ENCODE measurements at regions not wholly inside any gene's neighbourhood (a gene's known extent, or its start where the extent isn't known, plus 50 kb on each side); places are given as distances from the start of the nearest gene placed in this dataset.
"Not testable (repeated sequence)": the region's sequence is repeated elsewhere in the genome, so short reads cannot be mapped to it uniquely, and the experiment has no call there.

GRCh38 chr6:163862701-163863100 is 448.2 kb downstream of the QKI start:
- Mint-ChIP-seq H3K36me3 (no peaks in the 10 kb centered on the region), H3K4me3 (no peak overlapping the region), H3K27me3 (peaks cover 12 to 34% (median 23%) of the 10 kb centered on the region in 5 donors), H3K27ac (no peak overlapping the region), H3K9me3 (peaks cover 0 to 2% (median 0%) of the 10 kb centered on the region in 11 donors), H3K4me1 (peaks cover 0 to 6% (median 0%) of the 10 kb centered on the region in 7 donors)
- DNase-seq (no peak), ATAC-seq (no peak)
- ChIA-PET POLR2A (no interaction called here), CTCF (no interaction called here)
- no peaks in the 10 kb centered on the region for H3K4me1 ChIP-seq (ENCODE audit: control insufficient read depth in 2 of 2, insufficient read depth in 2 of 2, low read length in 2 of 2)
- no peak overlapping the region for H3K27ac ChIP-seq (ENCODE audit: low read depth, low read length)
- intact Hi-C loops (cut with micrococcal nuclease) = loop anchor here in 1 of 2 donors (1.0 kb wide), 1 partner anchor 10 kb away; no protein-coding TSS in a partner anchor
- H3K36me3 ChIP-seq (ENCODE audit: control insufficient read depth in 2 of 3, insufficient read depth in 3 of 3, low read length in 3 of 3) = no peaks in the 10 kb centered on the region
- no peaks in the 10 kb centered on the region for H3K9me3 ChIP-seq (ENCODE audit: control insufficient read depth in 2 of 3, low read length in 3 of 3)
- no peaks in the 10 kb centered on the region for H3K27me3 ChIP-seq (ENCODE audit: control insufficient read depth in 2 of 2, insufficient read depth in 2 of 2, low read length in 2 of 2)
- H3K4me3 ChIP-seq (ENCODE audit: low read length) = no peak overlapping the region

GRCh38 chr6:163861627-163862026 is 447.1 kb downstream of the QKI start:
- Histone ChIP-seq H3K27ac (ENCODE audit: low read depth, low read length) (no peak overlapping the region), H3K9me3 (ENCODE audit: control insufficient read depth in 2 of 3, low read length in 3 of 3) (no peaks in the 10 kb centered on the region), H3K36me3 (ENCODE audit: control insufficient read depth in 2 of 3, insufficient read depth in 3 of 3, low read length in 3 of 3) (no peaks in the 10 kb centered on the region), H3K27me3 (ENCODE audit: control insufficient read depth in 2 of 2, insufficient read depth in 2 of 2, low read length in 2 of 2) (no peaks in the 10 kb centered on the region), H3K4me3 (ENCODE audit: low read length) (no peak overlapping the region), H3K4me1 (ENCODE audit: control insufficient read depth in 2 of 2, insufficient read depth in 2 of 2, low read length in 2 of 2) (no peaks in the 10 kb centered on the region)
- Mint-ChIP-seq H3K9me3 (peaks cover 0 to 2% (median 0%) of the 10 kb centered on the region in 11 donors), H3K36me3 (no peaks in the 10 kb centered on the region), H3K4me1 (peaks cover 0 to 6% (median 0%) of the 10 kb centered on the region in 7 donors), H3K27ac (no peak overlapping the region), H3K27me3 (peaks cover 12 to 34% (median 29%) of the 10 kb centered on the region in 5 donors), H3K4me3 (no peak overlapping the region)
- CTCF ChIA-PET = no interaction called here
- POLR2A ChIA-PET = no interaction called here
- ATAC-seq (no peak), DNase-seq (no peak)
- intact Hi-C loops (cut with micrococcal nuclease) = no loop called here

GRCh38 chr6:163860287-163861081 is 446.0 kb downstream of the QKI start:
- CTCF ChIA-PET = no interaction called here
- intact Hi-C loops (cut with micrococcal nuclease) = no loop called here

GRCh38 chr6:163858870-163859269 is 444.4 kb downstream of the QKI start:
- CTCF ChIA-PET; H3K27me3 ChIP-seq (ENCODE audit: control insufficient read depth in 2 of 2, insufficient read depth in 2 of 2, low read length in 2 of 2): not testable (repeated sequence)

More at GRCh38 chr6:163860287-163861081, 446.0 kb downstream of the QKI start:
- ATAC-seq = no peak
- no peak for DNase-seq
- H3K4me1 ChIP-seq (ENCODE audit: control insufficient read depth in 2 of 2, insufficient read depth in 2 of 2, low read length in 2 of 2) = no peaks in the 10 kb centered on the region
- no peaks in the 10 kb centered on the region for H3K36me3 ChIP-seq (ENCODE audit: control insufficient read depth in 2 of 3, insufficient read depth in 3 of 3, low read length in 3 of 3)
- H3K27ac ChIP-seq (ENCODE audit: low read depth, low read length) = no peak overlapping the region
- H3K27ac Mint-ChIP-seq = no peak overlapping the region
- no peaks in the 10 kb centered on the region for H3K9me3 ChIP-seq (ENCODE audit: control insufficient read depth in 2 of 3, low read length in 3 of 3)
- H3K4me3 ChIP-seq (ENCODE audit: low read length) = no peak overlapping the region
- no peaks in the 10 kb centered on the region for H3K27me3 ChIP-seq (ENCODE audit: control insufficient read depth in 2 of 2, insufficient read depth in 2 of 2, low read length in 2 of 2)
- H3K36me3 Mint-ChIP-seq = no peaks in the 10 kb centered on the region
- peaks cover 0 to 6% (median 0%) of the 10 kb centered on the region in 7 donors for H3K4me1 Mint-ChIP-seq
- peaks cover 12 to 33% (median 28%) of the 10 kb centered on the region in 5 donors for H3K27me3 Mint-ChIP-seq
- peaks cover 0 to 2% (median 0%) of the 10 kb centered on the region in 11 donors for H3K9me3 Mint-ChIP-seq
- no peak overlapping the region for H3K4me3 Mint-ChIP-seq
- POLR2A ChIA-PET = no interaction called here

GRCh38 chr6:163857421-163857820 is 442.9 kb downstream of the QKI start:
- POLR2A ChIA-PET = no interaction called here

More at GRCh38 chr6:163858870-163859269, 444.4 kb downstream of the QKI start:
- H3K4me1 ChIP-seq (ENCODE audit: control insufficient read depth in 2 of 2, insufficient read depth in 2 of 2, low read length in 2 of 2); intact Hi-C loops (cut with micrococcal nuclease); H3K4me3 ChIP-seq (ENCODE audit: low read length); H3K4me1 Mint-ChIP-seq; H3K4me3 Mint-ChIP-seq; DNase-seq; POLR2A ChIA-PET; H3K36me3 Mint-ChIP-seq; H3K9me3 ChIP-seq (ENCODE audit: control insufficient read depth in 2 of 3, low read length in 3 of 3); H3K9me3 Mint-ChIP-seq; H3K27ac ChIP-seq (ENCODE audit: low read depth, low read length); H3K36me3 ChIP-seq (ENCODE audit: control insufficient read depth in 2 of 3, insufficient read depth in 3 of 3, low read length in 3 of 3); ATAC-seq: not testable (repeated sequence)
- peak overlapping the region in 1 of 9 donors; percentile 10 for H3K27ac Mint-ChIP-seq
- H3K27me3 Mint-ChIP-seq = peaks cover 8 to 43% (median 20%) of the 10 kb centered on the region in 5 donors

GRCh38 chr6:163850874-163851273 is 436.4 kb downstream of the QKI start:
- ATAC-seq = no peak
- Mint-ChIP-seq H3K4me3 (no peak overlapping the region), H3K36me3 (peaks cover 0 to 10% (median 0%) of the 10 kb centered on the region in 5 donors), H3K27me3 (peaks cover 0 to 25% (median 4%) of the 10 kb centered on the region in 5 donors), H3K4me1 (no peaks in the 10 kb centered on the region), H3K9me3 (peaks cover 5 to 40% (median 17%) of the 10 kb centered on the region in 11 donors), H3K27ac (no peak overlapping the region)
- CTCF ChIA-PET = no interaction called here
- Histone ChIP-seq H3K4me3 (ENCODE audit: low read length) (no peak overlapping the region), H3K9me3 (ENCODE audit: control insufficient read depth in 2 of 3, low read length in 3 of 3) (peaks cover 0 to 6% (median 0%) of the 10 kb centered on the region in 3 experiments), H3K27me3 (ENCODE audit: control insufficient read depth in 2 of 2, insufficient read depth in 2 of 2, low read length in 2 of 2) (no peaks in the 10 kb centered on the region), H3K27ac (ENCODE audit: low read depth, low read length) (no peak overlapping the region), H3K36me3 (ENCODE audit: control insufficient read depth in 2 of 3, insufficient read depth in 3 of 3, low read length in 3 of 3) (no peaks in the 10 kb centered on the region), H3K4me1 (ENCODE audit: control insufficient read depth in 2 of 2, insufficient read depth in 2 of 2, low read length in 2 of 2) (no peaks in the 10 kb centered on the region)
- intact Hi-C loops (cut with micrococcal nuclease) = no loop called here
- POLR2A ChIA-PET = no interaction called here
- no peak for DNase-seq

More at GRCh38 chr6:163857421-163857820, 442.9 kb downstream of the QKI start:
- H3K27ac ChIP-seq (ENCODE audit: low read depth, low read length) = no peak overlapping the region
- ATAC-seq (no peak), DNase-seq (no peak)
- Mint-ChIP-seq H3K27ac (no peak overlapping the region), H3K27me3 (peaks cover 8 to 44% (median 20%) of the 10 kb centered on the region in 5 donors), H3K4me3 (no peak overlapping the region), H3K9me3 (peaks cover 0 to 5% (median 0%) of the 10 kb centered on the region in 11 donors), H3K4me1 (peaks cover 0 to 6% (median 0%) of the 10 kb centered on the region in 7 donors), H3K36me3 (no peaks in the 10 kb centered on the region)
- no peak overlapping the region for H3K4me3 ChIP-seq (ENCODE audit: low read length)
- CTCF ChIA-PET = interaction anchor here (0.6 kb wide), 1 partner anchor 11 kb away, joined by 3 read pairs; no protein-coding TSS in a partner anchor
- no peaks in the 10 kb centered on the region for H3K36me3 ChIP-seq (ENCODE audit: control insufficient read depth in 2 of 3, insufficient read depth in 3 of 3, low read length in 3 of 3)
- H3K9me3 ChIP-seq (ENCODE audit: control insufficient read depth in 2 of 3, low read length in 3 of 3) = no peaks in the 10 kb centered on the region
- H3K27me3 ChIP-seq (ENCODE audit: control insufficient read depth in 2 of 2, insufficient read depth in 2 of 2, low read length in 2 of 2) = no peaks in the 10 kb centered on the region
- H3K4me1 ChIP-seq (ENCODE audit: control insufficient read depth in 2 of 2, insufficient read depth in 2 of 2, low read length in 2 of 2) = no peaks in the 10 kb centered on the region
- intact Hi-C loops (cut with micrococcal nuclease) = no loop called here

- no peaks in the 10 kb centered on the region for H3K27me3 ChIP-seq (ENCODE audit: control insufficient read depth in 2 of 2, insufficient read depth in 2 of 2, low read length in 2 of 2)
- Mint-ChIP-seq H3K27me3 (peaks cover 0 to 10% (median 0%) of the 10 kb centered on the region in 5 donors), H3K4me1 (no peaks in the 10 kb centered on the region), H3K9me3 (peaks cover 5 to 48% (median 13%) of the 10 kb centered on the region in 11 donors), H3K4me3 (no peak overlapping the region), H3K27ac (no peak overlapping the region), H3K36me3 (no peaks in the 10 kb centered on the region)
- DNase-seq (no peak), ATAC-seq (no peak)
- no peaks in the 10 kb centered on the region for H3K4me1 ChIP-seq (ENCODE audit: control insufficient read depth in 2 of 2, insufficient read depth in 2 of 2, low read length in 2 of 2)
- no peaks in the 10 kb centered on the region for H3K36me3 ChIP-seq (ENCODE audit: control insufficient read depth in 2 of 3, insufficient read depth in 3 of 3, low read length in 3 of 3)
- no peak overlapping the region for H3K4me3 ChIP-seq (ENCODE audit: low read length)
- peaks cover 0 to 6% (median 0%) of the 10 kb centered on the region in 3 experiments for H3K9me3 ChIP-seq (ENCODE audit: control insufficient read depth in 2 of 3, low read length in 3 of 3)
- CTCF ChIA-PET = no interaction called here
- H3K27ac ChIP-seq (ENCODE audit: low read depth, low read length) = no peak overlapping the region
- POLR2A ChIA-PET = no interaction called here
- intact Hi-C loops (cut with micrococcal nuclease) = no loop called here
Observed at GRCh38 chr6:163844761-163845160, 430.2 kb downstream of the QKI start.
